ENCODE measurements at regions not wholly inside any gene's neighbourhood (a gene's known extent, or its start where the extent isn't known, plus 50 kb on each side); places are given as distances from the start of the nearest gene placed in this dataset.

GRCh38 chr5:158320178-158320674 lies 461.3 kb upstream of the CLINT1 start:
- ATAC-seq (replicated peaks), result no peak
- no peaks in the 10 kb centered on the region for H3K27me3 Mint-ChIP-seq
- H3K4me3 Mint-ChIP-seq, result no peak overlapping the region
- no peak overlapping the region for H3K27ac Mint-ChIP-seq
- no peaks in the 10 kb centered on the region for H3K4me1 Mint-ChIP-seq
- H3K36me3 Mint-ChIP-seq (ENCODE audit: low read depth), result no peaks in the 10 kb centered on the region
- no peaks in the 10 kb centered on the region for H3K9me3 Mint-ChIP-seq

- Mint-ChIP-seq H3K4me1 (no peaks in the 10 kb centered on the region), H3K27ac (no peak overlapping the region), H3K36me3 (ENCODE audit: low read depth) (no peaks in the 10 kb centered on the region), H3K4me3 (no peak overlapping the region), H3K27me3 (peaks cover 6% of the 10 kb centered on the region), H3K9me3 (no peaks in the 10 kb centered on the region)
- ATAC-seq (replicated peaks), result no peak
Observed at GRCh38 chr5:158317507-158317906, 458.6 kb upstream of the CLINT1 start.

GRCh38 chr5:158313733-158314464 lies 455.0 kb upstream of the CLINT1 start:
- Mint-ChIP-seq H3K36me3 (ENCODE audit: low read depth) (no peaks in the 10 kb centered on the region), H3K4me3 (no peak overlapping the region), H3K27me3 (peaks cover 6% of the 10 kb centered on the region), H3K9me3 (no peaks in the 10 kb centered on the region), H3K4me1 (no peaks in the 10 kb centered on the region), H3K27ac (no peak overlapping the region)
- ATAC-seq (replicated peaks), result no peak

- H3K9me3 Mint-ChIP-seq, result no peaks in the 10 kb centered on the region
- no peak for ATAC-seq (replicated peaks)
- no peak overlapping the region for H3K4me3 Mint-ChIP-seq
- H3K4me1 Mint-ChIP-seq, result no peaks in the 10 kb centered on the region
- no peak overlapping the region for H3K27ac Mint-ChIP-seq
- H3K27me3 Mint-ChIP-seq, result peaks cover 10% of the 10 kb centered on the region
- no peaks in the 10 kb centered on the region for H3K36me3 Mint-ChIP-seq (ENCODE audit: low read depth)
Observed at GRCh38 chr5:158313027-158313732, 454.2 kb upstream of the CLINT1 start.

GRCh38 chr5:158309088-158309807 lies 450.3 kb upstream of the CLINT1 start:
- Mint-ChIP-seq H3K9me3 (no peaks in the 10 kb centered on the region), H3K27ac (no peak overlapping the region), H3K4me3 (no peak overlapping the region), H3K36me3 (ENCODE audit: low read depth) (no peaks in the 10 kb centered on the region), H3K27me3 (peaks cover 14% of the 10 kb centered on the region), H3K4me1 (no peaks in the 10 kb centered on the region)
- no peak for ATAC-seq (replicated peaks)

- no peak overlapping the region for H3K4me3 Mint-ChIP-seq
- no peak overlapping the region for H3K27ac Mint-ChIP-seq
- H3K27me3 Mint-ChIP-seq, result peaks cover 12% of the 10 kb centered on the region
- no peaks in the 10 kb centered on the region for H3K9me3 Mint-ChIP-seq
- H3K4me1 Mint-ChIP-seq, result no peaks in the 10 kb centered on the region
- no peaks in the 10 kb centered on the region for H3K36me3 Mint-ChIP-seq (ENCODE audit: low read depth)
- no peak for ATAC-seq (replicated peaks)
Observed at GRCh38 chr5:158308429-158309025, 449.6 kb upstream of the CLINT1 start.

- no peaks in the 10 kb centered on the region for H3K36me3 Mint-ChIP-seq (ENCODE audit: low read depth)
- H3K4me1 Mint-ChIP-seq, result no peaks in the 10 kb centered on the region
- H3K27me3 Mint-ChIP-seq, result peaks cover 11% of the 10 kb centered on the region
- H3K27ac Mint-ChIP-seq, result no peak overlapping the region
- no peak for ATAC-seq (replicated peaks)
- H3K4me3 Mint-ChIP-seq, result no peak overlapping the region
- no peaks in the 10 kb centered on the region for H3K9me3 Mint-ChIP-seq
Observed at GRCh38 chr5:158305861-158306260, 446.9 kb upstream of the CLINT1 start.

GRCh38 chr5:158304607-158305006 lies 445.7 kb upstream of the CLINT1 start:
- Mint-ChIP-seq H3K27ac (no peak overlapping the region), H3K9me3 (no peaks in the 10 kb centered on the region), H3K4me1 (no peaks in the 10 kb centered on the region), H3K4me3 (no peak overlapping the region), H3K27me3 (peaks cover 11% of the 10 kb centered on the region), H3K36me3 (ENCODE audit: low read depth) (no peaks in the 10 kb centered on the region)
- no peak for ATAC-seq (replicated peaks)

GRCh38 chr5:158303883-158304282 lies 444.9 kb upstream of the CLINT1 start:
- Mint-ChIP-seq H3K9me3 (no peaks in the 10 kb centered on the region), H3K36me3 (ENCODE audit: low read depth) (no peaks in the 10 kb centered on the region), H3K4me3 (no peak overlapping the region), H3K27ac (no peak overlapping the region), H3K4me1 (no peaks in the 10 kb centered on the region), H3K27me3 (peaks cover 11% of the 10 kb centered on the region)
- no peak for ATAC-seq (replicated peaks)

GRCh38 chr5:158303275-158303674 lies 444.3 kb upstream of the CLINT1 start:
- H3K4me3 Mint-ChIP-seq, result no peak overlapping the region
- no peak for ATAC-seq (replicated peaks)
- peaks cover 7% of the 10 kb centered on the region for H3K27me3 Mint-ChIP-seq
- no peaks in the 10 kb centered on the region for H3K9me3 Mint-ChIP-seq
- no peak overlapping the region for H3K27ac Mint-ChIP-seq
- H3K4me1 Mint-ChIP-seq, result no peaks in the 10 kb centered on the region
- no peaks in the 10 kb centered on the region for H3K36me3 Mint-ChIP-seq (ENCODE audit: low read depth)

GRCh38 chr5:158302029-158302428 lies 443.1 kb upstream of the CLINT1 start:
- Mint-ChIP-seq H3K27ac (no peak overlapping the region), H3K4me3 (no peak overlapping the region), H3K36me3 (ENCODE audit: low read depth) (no peaks in the 10 kb centered on the region), H3K9me3 (no peaks in the 10 kb centered on the region), H3K27me3 (peaks cover 6% of the 10 kb centered on the region), H3K4me1 (no peaks in the 10 kb centered on the region)
- no peak for ATAC-seq (replicated peaks)

GRCh38 chr5:158301186-158301585 lies 442.2 kb upstream of the CLINT1 start:
- no peak overlapping the region for H3K27ac Mint-ChIP-seq
- peaks cover 7% of the 10 kb centered on the region for H3K27me3 Mint-ChIP-seq
- no peak for ATAC-seq (replicated peaks)
- H3K4me3 Mint-ChIP-seq, result no peak overlapping the region
- H3K36me3 Mint-ChIP-seq (ENCODE audit: low read depth), result no peaks in the 10 kb centered on the region
- peaks cover 4% of the 10 kb centered on the region for H3K9me3 Mint-ChIP-seq
- H3K4me1 Mint-ChIP-seq, result no peaks in the 10 kb centered on the region

GRCh38 chr5:158300256-158300655 lies 441.3 kb upstream of the CLINT1 start:
- H3K36me3 Mint-ChIP-seq (ENCODE audit: low read depth), result no peaks in the 10 kb centered on the region
- peaks cover 7% of the 10 kb centered on the region for H3K27me3 Mint-ChIP-seq
- peaks cover 4% of the 10 kb centered on the region for H3K9me3 Mint-ChIP-seq
- ATAC-seq (replicated peaks), result no peak
- H3K4me3 Mint-ChIP-seq, result no peak overlapping the region
- no peak overlapping the region for H3K27ac Mint-ChIP-seq
- no peaks in the 10 kb centered on the region for H3K4me1 Mint-ChIP-seq

- H3K36me3 Mint-ChIP-seq (ENCODE audit: low read depth), result no peaks in the 10 kb centered on the region
- no peaks in the 10 kb centered on the region for H3K4me1 Mint-ChIP-seq
- no peak for ATAC-seq (replicated peaks)
- no peak overlapping the region for H3K4me3 Mint-ChIP-seq
- no peak overlapping the region for H3K27ac Mint-ChIP-seq
- H3K27me3 Mint-ChIP-seq, result peaks cover 10% of the 10 kb centered on the region
- H3K9me3 Mint-ChIP-seq, result peaks cover 8% of the 10 kb centered on the region
Observed at GRCh38 chr5:158297002-158297527, 438.1 kb upstream of the CLINT1 start.

Data from activated T-helper 17 cell treated with anti-CD3 and anti-CD28 coated beads, Interleukin-2, amount 50 U/mL, for 72 hours (primary cell).